CD4-positive, alpha-beta T cell (primary cell): ENCODE measurements at regions not wholly inside any gene's neighbourhood (a gene's known extent, or its start where the extent isn't known, plus 50 kb on each side); places are given as distances from the start of the nearest gene placed in this dataset.

ENCODE experiments used
- ATAC-seq: fragments of 200-7000 bp; cut with Tn5 transposase; one replicate; pipeline ENCODE4 v1.10.0; 2022; ENCODE audit warnings: mild to moderate bottlenecking; ENCODE audit not compliant: poor library complexity
- CTCF ChIA-PET: fragments of 350-600 bp; sonication (Branson Sonifier 250); formaldehyde crosslinking; loops from one replicate; lab custom pipeline; 2021; ENCODE audit warnings: antibody characterized with exemption, inconsistent platforms; lab: Charles Lee
- POLR2A ChIA-PET: fragments of 350-600 bp; sonication (Branson Sonifier 250); formaldehyde crosslinking; loops from one replicate; lab custom pipeline; 2021; ENCODE audit warnings: antibody characterized with exemption, inconsistent platforms; lab: Charles Lee
- DNase-seq, 14 experiments: peaks; one replicate each; pipeline ENCODE4 v3.0.0-alpha.2; 2013 to 2020; ENCODE audit warnings: mixed read lengths in 2 of 14
- H3K27ac ChIP-seq, 2 donors: one replicate each; pipeline versions ENCODE4 v1.5.1 to v1.7.0; 2013; ENCODE audit warnings: low read length in 2 of 2, low read depth in 1 of 2, mild to moderate bottlenecking in 1 of 2
- H3K27me3 ChIP-seq, 2 experiments: 1 replicate in 1 of 2; 2 replicates in 1 of 2; pipeline versions ENCODE4 v1.6.1 to v1.7.0; 2013; ENCODE audit warnings: low read length in 2 of 2, control low read depth in 1 of 2, mild to moderate bottlenecking in 1 of 2, moderate library complexity in 1 of 2; ENCODE audit not compliant: insufficient read depth in 2 of 2, control insufficient read depth in 1 of 2
- H3K36me3 ChIP-seq: one replicate; pipeline ENCODE4 v1.6.1; 2013; ENCODE audit warnings: low read length, control low read depth; ENCODE audit not compliant: insufficient read depth
- H3K4me1 ChIP-seq: one replicate; pipeline ENCODE4 v1.6.1; 2013; ENCODE audit warnings: low read length, control low read depth; ENCODE audit not compliant: insufficient read depth
- H3K4me3 ChIP-seq: one replicate; pipeline ENCODE4 v1.5.1; 2013; ENCODE audit warnings: mild to moderate bottlenecking, low read length, moderate library complexity
- H3K9me3 ChIP-seq, 2 experiments: 1 replicate in 1 of 2; 2 replicates in 1 of 2; pipeline versions ENCODE4 v1.6.1 to v1.7.0; 2013; ENCODE audit warnings: low read length in 2 of 2, mild to moderate bottlenecking in 2 of 2, control low read depth in 1 of 2, moderate library complexity in 1 of 2; ENCODE audit not compliant: control insufficient read depth in 1 of 2, insufficient read depth in 1 of 2
- H3K27ac Mint-ChIP-seq: one replicate; pipeline ENCODE4 v1.8.0; 2020; ENCODE audit warnings: mixed read lengths
- H3K27me3 Mint-ChIP-seq: one replicate; pipeline ENCODE4 v1.8.0; 2021; ENCODE audit warnings: mixed read lengths
- H3K36me3 Mint-ChIP-seq: one replicate; pipeline ENCODE4 v1.8.0; 2021; ENCODE audit warnings: low read depth, mixed read lengths
- H3K4me1 Mint-ChIP-seq: one replicate; pipeline ENCODE4 v1.8.0; 2021; ENCODE audit warnings: low read depth, mixed read lengths
- H3K4me3 Mint-ChIP-seq: one replicate; pipeline ENCODE4 v1.8.0; 2020; ENCODE audit warnings: mild to moderate bottlenecking, mixed read lengths
- H3K9me3 Mint-ChIP-seq: one replicate; pipeline ENCODE4 v1.8.0; 2020; ENCODE audit warnings: mixed read lengths
- CTCF ChIP-seq: fragments of 200-600 bp; IDR thresholded peaks from one replicate; pipeline ENCODE4 v1.8.0; 2022; ENCODE audit warnings: antibody characterized with exemption, mild to moderate bottlenecking
- intact Hi-C, 2 experiments: fragments of 100-400 bp; cut with DNase I in 1 of 2; cut with micrococcal nuclease in 1 of 2; formaldehyde crosslinking; loops; one replicate each; pipeline versions ENCODE4 v1.15.1 to v1.9.0; 2023 to 2025; cut with DNase I, micrococcal nuclease

GRCh38 chr3:66884659-66885058, 113.4 kb upstream of the KBTBD8 start:
- no peak overlapping the region for H3K4me3 ChIP-seq
- no peaks in the 10 kb centered on the region for H3K9me3 ChIP-seq
- Mint-ChIP-seq H3K9me3 (peaks cover 2% of the 10 kb centered on the region), H3K27me3 (peaks cover 3% of the 10 kb centered on the region), H3K27ac (no peak overlapping the region), H3K4me3 (no peak overlapping the region), H3K36me3 (no peaks in the 10 kb centered on the region), H3K4me1 (no peaks in the 10 kb centered on the region)
- intact Hi-C loops = no loop called here
- CTCF ChIA-PET = no interaction called here
- no peaks in the 10 kb centered on the region for H3K36me3 ChIP-seq
- H3K27ac ChIP-seq = no peak overlapping the region
- H3K27me3 ChIP-seq = no peaks in the 10 kb centered on the region
- H3K4me1 ChIP-seq = no peaks in the 10 kb centered on the region
- TF ChIP-seq CTCF = no peak
- DNase-seq (no peak), ATAC-seq (no peak)
- POLR2A ChIA-PET = no interaction called here

- H3K27me3 ChIP-seq = no peaks in the 10 kb centered on the region
- Mint-ChIP-seq H3K27ac (no peak overlapping the region), H3K9me3 (peaks cover 2% of the 10 kb centered on the region), H3K4me3 (no peak overlapping the region), H3K36me3 (no peaks in the 10 kb centered on the region), H3K27me3 (peaks cover 4% of the 10 kb centered on the region), H3K4me1 (no peaks in the 10 kb centered on the region)
- no peak overlapping the region for H3K4me3 ChIP-seq
- no peak for TF ChIP-seq CTCF
- H3K27ac ChIP-seq = no peak overlapping the region
- intact Hi-C loops = no loop called here
- CTCF ChIA-PET = no interaction called here
- ATAC-seq (no peak), DNase-seq (peak in 1 of 14 experiments; percentile 10)
- no peaks in the 10 kb centered on the region for H3K36me3 ChIP-seq
- POLR2A ChIA-PET = no interaction called here
- no peaks in the 10 kb centered on the region for H3K9me3 ChIP-seq
- H3K4me1 ChIP-seq = no peaks in the 10 kb centered on the region
Measured at GRCh38 chr3:66885326-66886000, 112.6 kb upstream of the KBTBD8 start.

- no peak for TF ChIP-seq CTCF
- no peaks in the 10 kb centered on the region for H3K27me3 ChIP-seq
- no peak overlapping the region for H3K27ac ChIP-seq
- ChIA-PET CTCF (no interaction called here), POLR2A (no interaction called here)
- Mint-ChIP-seq H3K27ac (no peak overlapping the region), H3K27me3 (peaks cover 4% of the 10 kb centered on the region), H3K4me3 (no peak overlapping the region), H3K36me3 (peaks cover 10% of the 10 kb centered on the region), H3K4me1 (no peaks in the 10 kb centered on the region), H3K9me3 (peaks cover 6% of the 10 kb centered on the region)
- intact Hi-C loops = no loop called here
- ATAC-seq (no peak), DNase-seq (peak in 1 of 14 experiments; percentile 21)
- H3K36me3 ChIP-seq = no peaks in the 10 kb centered on the region
- no peaks in the 10 kb centered on the region for H3K4me1 ChIP-seq
- H3K9me3 ChIP-seq = peaks cover 6 to 11% of the 10 kb centered on the region in 2 experiments
- H3K4me3 ChIP-seq = no peak overlapping the region
Measured at GRCh38 chr3:66889750-66890494, 108.2 kb upstream of the KBTBD8 start.
